GM12872 (cell line): ENCODE measurements at regions not wholly inside any gene's neighbourhood (a gene's known extent, or its start where the extent isn't known, plus 50 kb on each side); places are given as distances from the start of the nearest gene placed in this dataset.

Source experiments
- TF ChIP-seq, protein P1 (sequence below): IDR thresholded peaks from 3 replicates; pipeline ENCODE4 v1.5.1; 2011; ENCODE audit warnings: low read depth, mild to moderate bottlenecking, low read length, moderate library complexity; ENCODE audit not compliant: insufficient read depth

DNA sequence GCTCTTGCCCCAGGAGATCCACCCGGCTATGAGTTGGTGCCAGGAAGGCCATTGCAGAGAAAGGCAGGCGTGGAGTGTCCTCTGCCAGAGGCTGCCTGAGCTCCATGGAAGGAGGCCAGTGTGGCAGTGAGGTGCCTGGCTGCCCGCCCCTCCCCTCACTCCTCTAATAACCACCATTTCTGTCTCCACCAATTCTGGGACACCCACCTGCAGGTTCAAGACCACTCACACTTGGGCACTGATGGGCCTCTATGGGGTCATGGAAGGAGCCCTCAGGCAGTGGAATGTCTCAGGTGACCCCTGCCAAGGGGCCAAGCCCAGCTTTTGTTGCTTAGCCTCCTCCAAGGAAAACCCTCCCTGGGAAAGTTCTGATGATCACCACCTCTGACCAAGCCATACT is 731.6 kb downstream of the MATN1 start:
- TF ChIP-seq, protein P1, sequence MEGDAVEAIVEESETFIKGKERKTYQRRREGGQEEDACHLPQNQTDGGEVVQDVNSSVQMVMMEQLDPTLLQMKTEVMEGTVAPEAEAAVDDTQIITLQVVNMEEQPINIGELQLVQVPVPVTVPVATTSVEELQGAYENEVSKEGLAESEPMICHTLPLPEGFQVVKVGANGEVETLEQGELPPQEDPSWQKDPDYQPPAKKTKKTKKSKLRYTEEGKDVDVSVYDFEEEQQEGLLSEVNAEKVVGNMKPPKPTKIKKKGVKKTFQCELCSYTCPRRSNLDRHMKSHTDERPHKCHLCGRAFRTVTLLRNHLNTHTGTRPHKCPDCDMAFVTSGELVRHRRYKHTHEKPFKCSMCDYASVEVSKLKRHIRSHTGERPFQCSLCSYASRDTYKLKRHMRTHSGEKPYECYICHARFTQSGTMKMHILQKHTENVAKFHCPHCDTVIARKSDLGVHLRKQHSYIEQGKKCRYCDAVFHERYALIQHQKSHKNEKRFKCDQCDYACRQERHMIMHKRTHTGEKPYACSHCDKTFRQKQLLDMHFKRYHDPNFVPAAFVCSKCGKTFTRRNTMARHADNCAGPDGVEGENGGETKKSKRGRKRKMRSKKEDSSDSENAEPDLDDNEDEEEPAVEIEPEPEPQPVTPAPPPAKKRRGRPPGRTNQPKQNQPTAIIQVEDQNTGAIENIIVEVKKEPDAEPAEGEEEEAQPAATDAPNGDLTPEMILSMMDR, result no peak

DNA sequence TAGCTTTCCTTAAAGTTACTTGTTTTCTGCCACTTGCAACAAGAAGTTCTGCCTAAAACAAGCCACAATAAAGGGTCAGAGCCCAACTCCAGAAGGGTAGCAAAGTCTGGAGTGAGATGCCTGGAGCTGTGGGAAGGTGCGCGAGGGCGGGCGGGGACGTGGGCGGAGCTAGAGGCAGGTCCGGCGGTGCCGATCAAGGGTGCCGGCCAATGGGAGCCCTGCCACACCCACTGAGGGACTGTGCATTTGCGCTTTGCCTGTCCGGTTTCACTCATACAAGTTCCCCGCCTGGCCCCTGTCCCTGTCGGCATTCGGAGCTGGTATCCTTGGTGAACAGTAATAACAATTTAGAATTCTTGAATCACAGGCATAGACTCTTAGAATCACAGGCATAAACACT is 732.4 kb downstream of the MATN1 start:
- TF ChIP-seq, protein P1, result no peak

DNA sequence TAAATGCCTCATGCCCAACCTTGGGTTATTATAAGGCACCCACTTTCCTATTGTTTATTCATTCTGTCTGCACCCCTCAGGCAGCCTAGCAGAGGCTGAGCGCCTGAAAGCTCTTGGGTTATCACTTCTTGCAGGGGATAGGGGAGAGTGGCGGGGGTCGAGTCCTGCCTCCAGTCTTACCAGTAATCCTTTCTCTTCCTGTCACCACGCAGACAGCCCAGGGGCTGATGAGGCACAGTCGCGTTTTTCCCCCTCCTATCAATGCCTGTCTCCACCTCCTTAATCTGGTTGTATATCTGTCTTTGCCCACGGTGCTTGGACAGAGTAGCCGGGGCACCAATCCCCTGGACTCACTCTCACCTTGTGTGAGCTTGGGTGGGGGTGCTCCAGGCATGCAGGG is 733.1 kb downstream of the MATN1 start:
- TF ChIP-seq, protein P1, result no peak

DNA sequence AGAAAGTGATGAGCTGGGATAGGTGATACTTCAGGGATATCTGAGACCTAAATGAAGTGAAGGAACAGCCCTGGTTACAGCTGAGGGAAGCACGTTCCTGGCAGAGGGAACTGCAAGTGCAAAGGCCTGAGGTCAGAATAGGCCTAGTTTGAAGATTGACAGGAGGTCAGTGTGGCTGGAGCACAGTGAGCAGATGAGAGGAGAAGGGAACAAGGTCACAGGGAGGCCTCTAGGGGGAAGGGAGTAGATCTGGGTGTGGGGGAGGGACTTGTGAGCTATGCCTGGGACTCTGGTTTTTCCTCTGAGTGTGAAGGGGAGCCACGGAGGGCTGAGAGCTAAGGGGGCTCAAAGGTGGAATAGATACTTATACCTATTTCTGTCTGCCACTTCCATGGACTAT is 736.4 kb downstream of the MATN1 start:
- TF ChIP-seq, protein P1, result no peak

DNA sequence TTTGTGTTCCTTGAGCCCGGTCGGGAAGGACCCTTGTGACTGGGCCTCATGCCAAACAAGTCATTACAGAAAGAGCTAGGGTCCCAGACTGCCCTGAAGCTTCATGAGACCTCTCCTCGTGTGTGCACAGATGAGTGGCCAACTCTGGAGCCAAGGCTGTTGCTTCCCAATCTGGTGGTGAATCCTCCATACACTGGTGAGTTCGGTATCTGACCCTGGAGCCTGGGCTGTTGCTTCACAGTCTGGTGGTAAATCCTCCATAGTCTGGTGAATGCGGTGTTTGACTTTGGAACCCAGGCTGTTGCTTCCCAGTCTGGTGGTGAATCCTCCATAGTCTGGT is 737.8 kb downstream of the MATN1 start:
- TF ChIP-seq, protein P1, result no peak

DNA sequence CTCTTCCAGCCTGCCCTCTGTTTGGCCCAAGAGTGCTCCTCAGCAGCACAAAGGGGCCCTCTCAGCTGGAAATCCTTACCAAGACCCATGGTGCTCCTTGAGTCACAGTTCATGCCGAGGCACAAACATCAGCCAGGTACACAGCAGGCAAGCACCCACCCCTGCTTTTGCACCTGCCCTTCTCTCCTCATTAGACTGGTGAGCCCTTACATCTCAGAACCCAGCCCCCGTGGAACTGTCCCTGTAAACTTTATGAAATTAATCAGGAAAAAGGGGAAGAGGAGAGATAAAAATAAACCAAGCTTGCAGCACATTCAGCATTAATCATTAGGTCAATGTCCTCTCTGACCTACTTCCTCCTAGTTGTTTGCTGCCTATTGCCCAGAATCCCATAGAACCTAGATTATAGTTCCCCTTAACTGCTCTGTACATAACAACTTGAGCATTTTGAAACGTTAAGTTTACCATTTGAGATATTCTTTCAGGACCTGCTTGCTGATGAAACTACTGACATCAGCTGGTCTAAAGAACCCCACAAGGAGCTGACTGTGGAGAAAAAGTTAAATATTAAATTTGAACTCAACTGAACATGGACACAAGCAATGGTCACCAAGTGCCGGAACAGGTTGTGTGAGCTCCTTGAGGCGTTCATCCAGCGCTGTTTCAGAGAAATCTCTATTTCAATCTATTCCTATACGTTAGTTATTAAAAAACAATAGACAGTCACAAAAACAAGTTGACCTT is 738.4 kb downstream of the MATN1 start:
- TF ChIP-seq, protein P1, result no peak

DNA sequence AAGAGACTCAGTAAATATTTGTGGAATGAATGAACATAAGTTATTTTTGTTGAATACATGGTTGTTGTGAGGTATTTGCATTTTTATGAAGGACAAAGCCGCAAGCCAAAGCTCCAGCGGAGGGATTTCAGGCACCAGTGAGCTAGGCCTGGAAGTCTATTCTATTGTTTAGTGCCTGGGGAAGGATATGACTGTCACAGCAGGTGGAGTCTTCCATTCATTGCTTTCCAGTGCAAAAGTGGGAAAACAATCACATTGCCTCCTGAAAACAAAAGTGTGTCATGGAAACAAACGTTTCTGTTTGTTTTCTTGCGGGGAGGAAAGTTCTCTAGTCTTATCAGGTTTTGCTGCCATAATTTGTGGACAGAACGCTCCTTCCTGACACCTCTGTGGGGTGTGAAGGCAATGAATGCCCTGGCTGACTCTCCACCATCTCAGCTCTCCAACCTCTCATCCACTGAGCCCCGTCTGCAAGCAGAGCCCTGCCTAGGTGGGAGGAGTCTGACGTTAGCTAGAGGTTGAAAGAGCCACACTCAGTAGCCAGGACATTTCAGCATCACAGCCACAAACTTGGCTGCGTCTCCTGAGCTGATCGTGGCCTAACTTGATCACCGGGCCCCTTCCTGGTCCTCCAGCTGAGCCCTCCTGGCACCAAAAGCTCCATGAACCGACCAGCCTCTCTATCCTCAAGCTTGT is 739.1 kb downstream of the MATN1 start:
- TF ChIP-seq, protein P1, result no peak
